OCI-LY7 (cell line): ENCODE measurements at regions not wholly inside any gene's neighbourhood (a gene's known extent, or its start where the extent isn't known, plus 50 kb on each side); places are given as distances from the start of the nearest gene placed in this dataset.

ENCODE experiments used
- BruUV-seq: library from RNA; stranded (reverse); fragments of 400-500 nt; replicated peaks from 2 replicates; lab custom pipeline; 2021; lab: Mats Ljungman, UMichigan
- CTCF ChIA-PET: fragments of 300-600 bp; sonication (Branson Sonifier 250); formaldehyde crosslinking; loops from one replicate; lab custom pipeline; 2022; ENCODE audit warnings: antibody characterized with exemption; ENCODE audit not compliant: unreplicated experiment; lab: Charles Lee
- POLR2A ChIA-PET: fragments of 300-600 bp; sonication (Branson Sonifier 250); formaldehyde crosslinking; loops from one replicate; lab custom pipeline; 2022; ENCODE audit warnings: antibody characterized with exemption; lab: Charles Lee
- DNase-seq: peaks from one replicate; pipeline ENCODE4 v3.0.0-alpha.2; 2015; ENCODE audit warnings: low spot score
- H2AFZ ChIP-seq: fragments of 200-600 bp; sonication (generic), shearing (Covaris generic); 2 replicates; pipeline ENCODE4 v1.6.1; 2014; ENCODE audit warnings: mild to moderate bottlenecking, antibody characterized with exemption, low read length, moderate library complexity
- H3K27ac ChIP-seq: fragments of 200-600 bp; sonication (generic); 2 replicates; pipeline ENCODE4 v1.5.1; 2014; ENCODE audit warnings: mixed run types, low read depth, mild to moderate bottlenecking, moderate library complexity, low read length, inconsistent platforms; ENCODE audit not compliant: poor library complexity, severe bottlenecking
- H3K36me3 ChIP-seq: fragments of 200-600 bp; sonication (generic); 2 replicates; pipeline ENCODE4 v1.6.1; 2014; ENCODE audit warnings: mild to moderate bottlenecking, antibody characterized with exemption, low read length, moderate library complexity, mixed read lengths; ENCODE audit not compliant: insufficient read depth
- H3K4me1 ChIP-seq: fragments of 200-600 bp; sonication (generic); 2 replicates; pipeline ENCODE4 v1.5.1; 2014; ENCODE audit warnings: mild to moderate bottlenecking, low read length; ENCODE audit not compliant: insufficient read depth, poor library complexity, severe bottlenecking
- H3K4me2 ChIP-seq: fragments of 200-600 bp; sonication (generic); 2 replicates; pipeline ENCODE4 v1.6.1; 2014; ENCODE audit warnings: mild to moderate bottlenecking, low read length
- H3K4me3 ChIP-seq: fragments of 200-600 bp; sonication (generic); 2 replicates; pipeline ENCODE4 v1.5.1; 2014; ENCODE audit warnings: mild to moderate bottlenecking, low read depth, low read length; ENCODE audit not compliant: poor library complexity, severe bottlenecking
- H3K79me2 ChIP-seq: fragments of 200-600 bp; sonication (generic); 2 replicates; pipeline ENCODE4 v1.6.1; 2016; ENCODE audit warnings: low read depth, mild to moderate bottlenecking, low read length, moderate library complexity, mixed read lengths; ENCODE audit not compliant: insufficient read depth
- H3K9me2 ChIP-seq: fragments of 200-600 bp; sonication (generic); 2 replicates; pipeline ENCODE4 v1.6.1; 2016; ENCODE audit warnings: mild to moderate bottlenecking, low read length, mixed read lengths; ENCODE audit not compliant: insufficient read depth
- H3K9me3 ChIP-seq: fragments of 200-600 bp; sonication (generic); 2 replicates; pipeline ENCODE4 v1.6.1; 2014; ENCODE audit warnings: mild to moderate bottlenecking, mixed run types, low read length, mixed read lengths
- H4K20me1 ChIP-seq: fragments of 200-600 bp; sonication (generic); 2 replicates; pipeline ENCODE4 v1.6.1; 2014; ENCODE audit warnings: mild to moderate bottlenecking, antibody characterized with exemption, low read length, moderate library complexity, mixed read lengths; ENCODE audit not compliant: insufficient read depth
- EZH2phosphoT487 ChIP-seq: fragments of 200-600 bp; sonication (generic); IDR thresholded peaks from 2 replicates; pipeline ENCODE4 v1.6.1; 2018; ENCODE audit warnings: low read depth, borderline replicate concordance, mild to moderate bottlenecking, mixed run types, antibody characterized with exemption, low read length, moderate library complexity, mixed read lengths
- intact Hi-C: fragments of 100-400 bp; cut with micrococcal nuclease; formaldehyde crosslinking; loops from one replicate; pipeline ENCODE4 v1.10.0; 2022; ENCODE audit not compliant: unreplicated experiment
- TF ChIP-seq, protein P1 (sequence below): fragments of 200-600 bp; sonication (generic); conservative IDR thresholded peaks from 2 replicates; pipeline ENCODE4 v1.5.1; 2014; ENCODE audit warnings: mild to moderate bottlenecking, antibody characterized with exemption, low read length, moderate library complexity, mixed read lengths

DNA sequence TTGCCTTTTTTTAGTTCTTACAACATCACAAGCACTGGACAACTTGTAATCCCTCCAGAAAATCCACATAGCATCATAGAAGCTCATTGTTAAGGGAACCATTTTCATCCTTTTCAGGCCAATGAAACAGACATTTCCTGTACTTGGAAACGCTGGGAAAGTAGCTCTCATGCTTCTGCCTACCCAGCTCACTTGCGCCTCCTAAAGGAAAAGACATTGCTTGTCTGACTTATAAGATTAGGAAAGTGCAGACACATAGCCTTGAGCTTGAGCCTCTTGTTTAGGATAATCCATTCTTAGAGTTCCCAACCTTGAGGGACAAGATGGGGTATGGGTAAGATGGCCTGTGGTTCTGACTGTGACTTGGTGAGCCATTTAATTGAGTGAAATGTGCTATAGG lies 589.5 kb downstream of the NOVA1 start:
- BruUV-seq = no TSS peak
- Histone ChIP-seq H3K4me2 (no peak overlapping the region), H3K9me3 (no peaks in the 10 kb centered on the region; the same call in 1 of the 2 replicates), H3K4me1 (no peaks in the 10 kb centered on the region), H4K20me1 (no peaks in the 10 kb centered on the region), H3K27ac (no peak overlapping the region), H3K4me3 (no peak overlapping the region), H3K79me2 (no peaks in the 10 kb centered on the region), H3K9me2 (no peaks in the 10 kb centered on the region), H2AFZ (no peak overlapping the region), H3K36me3 (no peaks in the 10 kb centered on the region)
- TF ChIP-seq EZH2phosphoT487 = no peak
- TF ChIP-seq, protein P1, sequence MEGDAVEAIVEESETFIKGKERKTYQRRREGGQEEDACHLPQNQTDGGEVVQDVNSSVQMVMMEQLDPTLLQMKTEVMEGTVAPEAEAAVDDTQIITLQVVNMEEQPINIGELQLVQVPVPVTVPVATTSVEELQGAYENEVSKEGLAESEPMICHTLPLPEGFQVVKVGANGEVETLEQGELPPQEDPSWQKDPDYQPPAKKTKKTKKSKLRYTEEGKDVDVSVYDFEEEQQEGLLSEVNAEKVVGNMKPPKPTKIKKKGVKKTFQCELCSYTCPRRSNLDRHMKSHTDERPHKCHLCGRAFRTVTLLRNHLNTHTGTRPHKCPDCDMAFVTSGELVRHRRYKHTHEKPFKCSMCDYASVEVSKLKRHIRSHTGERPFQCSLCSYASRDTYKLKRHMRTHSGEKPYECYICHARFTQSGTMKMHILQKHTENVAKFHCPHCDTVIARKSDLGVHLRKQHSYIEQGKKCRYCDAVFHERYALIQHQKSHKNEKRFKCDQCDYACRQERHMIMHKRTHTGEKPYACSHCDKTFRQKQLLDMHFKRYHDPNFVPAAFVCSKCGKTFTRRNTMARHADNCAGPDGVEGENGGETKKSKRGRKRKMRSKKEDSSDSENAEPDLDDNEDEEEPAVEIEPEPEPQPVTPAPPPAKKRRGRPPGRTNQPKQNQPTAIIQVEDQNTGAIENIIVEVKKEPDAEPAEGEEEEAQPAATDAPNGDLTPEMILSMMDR = no peak
- intact Hi-C loops = no loop called here
- ChIA-PET POLR2A (no interaction called here), CTCF (no interaction called here)
- no peak for DNase-seq

DNA sequence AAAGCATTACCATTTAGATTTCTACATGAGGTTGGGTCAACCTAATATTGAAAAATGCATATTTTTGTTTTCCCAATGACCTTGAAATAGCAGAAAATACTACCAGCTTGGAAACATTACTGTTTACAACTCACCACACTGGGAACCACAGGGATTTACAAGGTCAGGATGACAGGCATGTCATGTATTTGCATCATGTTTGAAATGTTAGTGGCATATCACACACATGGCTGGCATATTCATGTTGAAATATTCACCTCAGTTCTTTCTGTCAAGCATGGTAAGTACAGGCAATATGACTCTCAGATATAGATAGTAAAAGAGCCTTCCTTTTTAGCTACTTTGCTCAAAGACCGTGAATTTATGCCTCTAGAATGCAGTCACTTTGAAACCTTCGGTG lies 593.5 kb downstream of the NOVA1 start:
- Histone ChIP-seq H3K36me3 (no peaks in the 10 kb centered on the region), H3K27ac (no peak overlapping the region), H3K4me3 (no peak overlapping the region), H2AFZ (no peak overlapping the region), H4K20me1 (no peaks in the 10 kb centered on the region), H3K79me2 (no peaks in the 10 kb centered on the region), H3K9me2 (no peaks in the 10 kb centered on the region), H3K4me2 (no peak overlapping the region), H3K4me1 (no peaks in the 10 kb centered on the region), H3K9me3 (no peaks in the 10 kb centered on the region; the same call in 1 of the 2 replicates)
- TF ChIP-seq, protein P1 = no peak
- TF ChIP-seq EZH2phosphoT487 = no peak
- DNase-seq = no peak
- no TSS peak for BruUV-seq
- intact Hi-C loops = no loop called here
- POLR2A ChIA-PET = interaction anchor here (1.0 kb wide), 1 partner anchor 22 kb away, joined by 3 read pairs; no protein-coding TSS in a partner anchor
- CTCF ChIA-PET = no interaction called here

DNA sequence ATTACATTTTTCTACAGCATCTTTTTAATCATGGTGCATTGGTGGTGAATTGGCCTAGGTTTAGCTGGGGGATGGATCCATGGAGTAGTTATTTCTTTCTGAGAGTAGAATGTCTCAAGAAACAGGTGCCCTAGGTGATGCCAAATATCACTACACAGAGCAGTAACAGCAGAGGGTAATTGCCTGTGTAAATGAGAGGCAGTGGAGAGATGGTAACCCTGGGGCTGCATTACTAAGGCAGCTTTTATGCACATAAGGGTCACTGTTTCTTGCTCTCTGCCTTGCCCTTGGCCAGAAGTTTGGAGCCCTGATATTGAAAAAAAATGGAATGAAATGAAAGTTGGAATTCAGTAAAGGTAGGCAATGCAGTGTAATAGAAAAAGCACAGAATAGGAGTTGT lies 604.0 kb downstream of the NOVA1 start:
- Histone ChIP-seq H3K36me3 (no peaks in the 10 kb centered on the region), H4K20me1 (no peaks in the 10 kb centered on the region), H3K79me2 (no peaks in the 10 kb centered on the region), H3K4me1 (no peaks in the 10 kb centered on the region), H2AFZ (no peak overlapping the region), H3K9me3 (peaks cover 4% of the 10 kb centered on the region; the same call in 1 of the 2 replicates), H3K9me2 (no peaks in the 10 kb centered on the region), H3K4me3 (no peak overlapping the region), H3K4me2 (no peak overlapping the region), H3K27ac (no peak overlapping the region)
- POLR2A ChIA-PET = interaction anchor here (0.7 kb wide), 1 partner anchor 1237 kb away, joined by 3 read pairs; no protein-coding TSS in a partner anchor
- CTCF ChIA-PET = no interaction called here
- intact Hi-C loops = no loop called here
- no TSS peak for BruUV-seq
- DNase-seq = no peak
- no peak for TF ChIP-seq EZH2phosphoT487
- TF ChIP-seq, protein P1 = no peak
